Fibroblast of the conjunctiva (primary cell): ENCODE measurements at regions not wholly inside any gene's neighbourhood (a gene's known extent, or its start where the extent isn't known, plus 50 kb on each side); places are given as distances from the start of the nearest gene placed in this dataset.
"Not testable (repeated sequence)": the region's sequence is repeated elsewhere in the genome, so short reads cannot be mapped to it uniquely, and the experiment has no call there.

ENCODE experiments used
- DNase-seq: peaks from one replicate; pipeline ENCODE4 v3.0.0-alpha.2; 2010; ENCODE audit warnings: low read depth

- no peak for DNase-seq
These were observed 438.8 kb downstream of the EFNB2 start for GRCh38 chr13:106096661-106097092.

- no peak for DNase-seq
These were observed 439.5 kb downstream of the EFNB2 start for GRCh38 chr13:106095919-106096318.

- DNase-seq = no peak
These were observed 440.1 kb downstream of the EFNB2 start for GRCh38 chr13:106095406-106095805.

DNA sequence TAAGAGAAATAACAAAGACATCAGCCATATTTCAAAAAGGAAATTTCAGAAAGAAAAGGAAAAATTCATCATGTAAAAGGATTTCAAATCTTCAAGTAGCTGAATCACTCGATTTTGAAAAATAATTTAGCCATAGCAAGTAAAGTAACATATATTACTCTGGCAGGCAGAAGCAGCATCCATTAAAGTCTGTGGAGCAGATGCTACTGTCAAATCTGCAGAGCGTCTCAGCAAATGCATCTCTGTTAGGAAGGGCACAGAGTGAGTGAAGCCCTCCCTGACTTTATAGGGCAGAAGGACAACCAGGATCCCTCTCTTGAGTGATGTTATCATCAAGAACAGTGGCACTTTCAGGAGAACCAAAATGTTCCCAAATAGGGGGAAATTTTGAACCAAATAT lies 445.5 kb downstream of the EFNB2 start:
- DNase-seq = no peak

GRCh38 chr13:106089261-106089980 lies 446.0 kb downstream of the EFNB2 start:
- DNase-seq = no peak

- no peak for DNase-seq
These were observed 447.4 kb downstream of the EFNB2 start for GRCh38 chr13:106088085-106088484.

DNA sequence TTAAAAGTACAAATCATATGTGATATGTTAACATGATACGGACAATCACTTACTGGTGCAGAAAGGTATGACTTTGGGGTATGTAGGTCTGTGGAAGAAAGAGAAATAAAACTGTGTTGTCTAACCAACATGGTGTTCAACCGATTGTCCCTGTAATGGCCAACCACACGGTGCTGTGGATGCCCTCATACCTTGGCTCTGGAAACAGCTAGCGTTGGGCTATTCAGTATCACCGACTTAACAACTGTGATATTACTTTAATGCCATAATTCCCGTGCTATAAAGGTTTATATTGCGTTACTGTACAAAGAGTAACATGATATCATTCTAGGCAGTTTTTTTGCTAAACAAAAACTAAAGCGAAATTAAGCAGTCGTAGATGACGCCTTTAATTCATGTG lies 448.3 kb downstream of the EFNB2 start:
- DNase-seq = no peak

DNA sequence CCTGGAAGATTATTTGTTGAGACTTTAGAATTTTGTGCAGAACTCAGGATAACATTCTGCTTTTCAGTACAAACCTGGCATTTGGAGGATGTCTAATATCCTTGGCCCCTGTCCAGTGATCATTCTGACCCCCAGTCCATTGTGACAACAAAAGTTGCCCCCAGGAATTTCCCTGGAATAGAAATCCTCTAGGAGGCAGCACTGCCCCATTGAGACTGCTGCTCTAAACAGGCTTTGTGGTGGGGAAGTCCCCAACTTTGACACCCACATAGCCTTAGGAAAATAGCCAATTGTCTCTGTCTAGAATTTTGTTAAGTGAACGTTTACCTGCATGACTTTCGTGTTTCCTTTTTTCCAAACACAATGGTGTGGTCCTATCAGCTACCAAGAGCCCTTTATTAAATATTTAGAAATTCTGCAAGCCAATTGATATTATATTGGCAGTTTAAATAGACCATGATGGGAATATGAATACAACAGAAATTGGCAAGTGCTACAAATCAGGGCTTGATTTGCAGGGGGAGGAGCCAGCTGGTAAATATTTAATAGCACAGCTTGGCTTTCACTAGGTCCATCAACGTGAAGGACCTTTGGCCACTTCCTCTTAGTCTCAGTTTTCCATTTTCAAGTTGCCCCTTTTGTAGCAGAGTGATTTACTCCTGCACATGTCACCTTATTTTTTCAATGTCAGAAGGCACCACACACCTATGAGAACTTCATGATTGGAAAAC lies 451.7 kb downstream of the EFNB2 start:
- peak; percentile 21 for DNase-seq

GRCh38 chr13:106081221-106081620 lies 454.2 kb downstream of the EFNB2 start:
- not testable (repeated sequence) for DNase-seq

- no peak for DNase-seq
These were observed 457.3 kb downstream of the EFNB2 start for GRCh38 chr13:106078191-106078590.

DNA sequence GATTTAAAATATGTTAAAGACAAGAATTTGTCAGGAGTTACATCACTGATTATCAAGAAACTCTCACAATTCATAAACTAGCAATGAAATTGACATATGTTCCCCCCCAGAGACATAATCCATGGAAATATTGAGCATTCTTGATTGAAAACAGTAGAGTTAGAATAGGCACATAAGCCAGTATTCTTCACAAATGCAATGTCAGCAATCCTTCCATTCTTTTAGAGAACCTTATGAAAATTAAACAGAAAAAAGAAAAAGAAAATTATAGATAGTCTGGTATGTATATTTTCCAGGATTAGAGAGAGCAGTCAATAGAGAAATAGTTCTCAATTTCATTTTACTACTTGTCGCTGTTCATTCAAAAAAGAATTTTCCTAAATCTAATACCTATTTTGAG lies 458.4 kb downstream of the EFNB2 start:
- no peak for DNase-seq

DNA sequence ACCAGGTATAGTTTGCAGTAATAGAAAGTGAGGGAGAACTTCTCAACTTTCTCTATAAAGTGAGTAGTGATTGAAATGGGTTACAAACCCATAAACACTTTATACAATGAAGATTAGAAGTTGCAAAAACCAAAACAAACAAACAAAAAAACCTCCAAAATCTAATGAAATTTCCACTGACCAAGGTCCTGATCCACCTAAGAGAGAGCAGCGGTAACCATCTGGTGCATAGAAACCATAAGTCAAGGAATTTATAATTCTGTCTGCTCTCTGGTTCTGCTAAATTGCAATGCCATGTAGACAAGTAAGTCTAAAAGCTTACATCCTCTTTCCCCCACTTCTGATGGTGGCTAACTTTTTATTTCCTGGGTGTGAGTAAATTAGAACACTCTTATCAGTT lies 463.4 kb downstream of the EFNB2 start:
- DNase-seq = no peak

DNA sequence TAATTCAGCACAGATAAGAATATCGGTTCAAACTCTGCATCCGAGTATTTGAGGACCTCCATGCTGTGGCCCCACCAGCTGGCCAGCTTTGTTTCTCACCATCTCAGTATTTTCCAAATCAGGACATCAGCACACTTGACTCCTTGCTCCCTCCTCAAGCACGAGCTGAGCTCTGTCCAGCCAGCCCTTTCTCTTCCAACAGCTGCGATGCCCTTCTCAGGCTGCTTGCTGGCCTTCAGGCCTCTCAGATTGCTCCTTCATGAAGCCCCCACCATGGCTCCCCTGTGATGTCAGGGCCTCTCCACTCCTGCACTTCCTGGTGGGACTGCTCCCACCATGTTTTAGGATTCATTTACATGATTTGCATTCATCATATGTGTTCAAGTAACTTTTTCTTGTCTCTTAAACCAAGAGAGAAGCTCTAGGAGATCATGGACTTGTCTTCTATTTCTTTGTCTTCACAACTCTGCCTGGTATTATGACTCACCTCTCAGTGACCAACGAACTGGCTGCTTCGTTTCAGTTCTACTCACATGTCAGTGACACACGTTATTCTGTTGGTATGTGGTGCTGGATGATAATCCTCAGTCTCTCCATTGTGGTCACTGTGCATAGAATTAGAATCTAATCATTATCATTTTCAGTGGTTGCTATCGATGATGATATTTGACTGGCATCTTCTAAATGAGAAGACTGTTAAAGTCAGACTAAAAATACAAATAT lies 471.7 kb downstream of the EFNB2 start:
- no peak for DNase-seq

GRCh38 chr13:106061781-106062180 lies 473.7 kb downstream of the EFNB2 start:
- DNase-seq = no peak

DNA sequence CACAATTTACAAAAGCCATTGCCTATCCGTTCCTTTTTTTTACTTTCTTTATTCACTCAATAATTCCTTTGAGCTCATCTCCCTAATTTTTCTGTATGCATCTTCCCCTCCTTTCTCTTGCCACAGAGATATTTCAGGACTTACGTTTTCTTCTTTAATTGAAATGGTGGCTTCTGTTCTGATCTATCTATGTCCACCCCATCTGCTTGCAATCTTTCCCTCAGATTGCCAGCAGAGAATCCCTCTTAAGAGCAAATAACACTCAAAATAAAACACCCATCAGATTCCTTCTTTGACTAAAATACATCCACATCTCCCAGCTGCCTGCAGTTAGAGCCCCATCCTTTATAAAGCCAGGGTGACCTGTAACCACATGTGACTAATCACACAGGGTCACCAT lies 478.6 kb downstream of the EFNB2 start:
- DNase-seq = no peak

GRCh38 chr13:106052200-106052767 lies 483.2 kb downstream of the EFNB2 start:
- no peak for DNase-seq

GRCh38 chr13:106049171-106049570 lies 486.3 kb downstream of the EFNB2 start:
- DNase-seq = no peak

DNA sequence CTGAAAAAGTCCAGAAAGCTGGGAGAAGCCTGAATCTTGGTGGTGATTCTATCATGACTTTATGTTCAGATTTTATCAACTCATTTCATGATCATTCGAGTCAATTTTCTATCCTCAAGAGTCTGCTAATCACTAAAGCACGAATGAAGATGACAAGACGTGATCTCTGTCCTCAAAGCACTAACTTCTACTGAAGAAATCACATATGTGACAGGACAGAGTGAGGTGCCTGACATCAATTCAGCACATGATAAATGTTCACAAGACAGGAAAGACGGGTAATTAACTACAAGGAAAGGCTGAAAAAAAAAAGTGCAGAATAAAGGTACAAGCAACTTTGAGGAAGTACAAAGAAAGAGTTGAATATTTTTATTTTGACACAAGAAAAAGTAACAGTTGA lies 487.1 kb downstream of the EFNB2 start:
- DNase-seq = no peak

GRCh38 chr13:106047859-106048258 lies 487.6 kb downstream of the EFNB2 start:
- DNase-seq = no peak

- no peak for DNase-seq
These were observed 492.4 kb downstream of the EFNB2 start for GRCh38 chr13:106042996-106043581.

- DNase-seq = no peak
These were observed 494.0 kb downstream of the EFNB2 start for GRCh38 chr13:106041445-106041844.

DNA sequence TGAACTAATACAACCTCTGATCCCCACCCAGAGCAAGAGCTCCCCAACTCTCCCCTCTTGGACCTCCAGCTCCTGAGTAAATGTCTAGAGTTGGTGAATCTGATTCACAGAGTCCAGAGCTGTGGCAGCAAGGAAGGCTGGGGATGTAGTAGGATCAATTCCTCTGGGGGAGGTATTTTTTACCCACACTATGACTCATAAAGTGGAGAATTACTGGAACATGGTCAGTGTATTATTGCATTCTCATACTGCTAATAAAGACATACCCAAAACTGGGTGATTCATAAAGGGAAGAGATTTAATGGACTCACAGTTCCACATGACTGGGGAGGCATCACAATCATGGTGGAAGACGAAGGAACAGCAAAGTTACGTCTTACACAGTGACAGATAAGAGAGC lies 496.7 kb downstream of the EFNB2 start:
- peak; percentile 45 for DNase-seq
